Ovary (tissue), 7 donors: ENCODE measurements at regions not wholly inside any gene's neighbourhood (a gene's known extent, or its start where the extent isn't known, plus 50 kb on each side); places are given as distances from the start of the nearest gene placed in this dataset.

Source experiments
- DNase-seq, 5 donors: peaks; one replicate each; pipeline ENCODE4 v3.0.0-alpha.2; 2019 to 2020
- H3K27ac ChIP-seq, 2 donors: fragments of 200-600 bp; one replicate each; pipeline versions ENCODE4 v1.5.1 to v1.8.0; 2019 to 2022
- H3K27me3 ChIP-seq: fragments of 200-600 bp; one replicate; pipeline ENCODE4 v1.8.0; 2022
- H3K36me3 ChIP-seq: fragments of 200-600 bp; sonication (generic); one replicate; pipeline ENCODE4 v1.5.1; 2019
- H3K4me1 ChIP-seq: one replicate; pipeline ENCODE4 v1.8.1; 2013; ENCODE audit warnings: mild to moderate bottlenecking, moderate library complexity; ENCODE audit not compliant: insufficient read depth
- H3K4me3 ChIP-seq: fragments of 200-600 bp; sonication (generic); one replicate; pipeline ENCODE4 v1.5.1; 2017
- H3K9me3 ChIP-seq, 2 donors: fragments of 200-600 bp in 1 of 2; sonication (generic) in 1 of 2; one replicate each; pipeline versions ENCODE4 v1.5.1 to v1.8.1; 2013 to 2019; ENCODE audit warnings: mild to moderate bottlenecking in 1 of 2, moderate library complexity in 1 of 2
- EP300 ChIP-seq: sonication (generic); formaldehyde crosslinking; IDR thresholded peaks from one replicate; pipeline ENCODE4 v1.6.1; 2017; ENCODE audit warnings: antibody characterized with exemption
- POLR2A ChIP-seq: fragments of 450-650 bp; IDR thresholded peaks from one replicate; pipeline ENCODE4 v1.6.1; 2017; ENCODE audit warnings: antibody characterized with exemption, mild to moderate bottlenecking, moderate library complexity
- WGBS, 3 donors: extraction: QIAGEN DNeasy Blood & Tissue Kit in 1 of 3; methylation state at CpG; one replicate each; pipeline versions ENCODE4 v1.1.5 to v1.1.7; 2013 to 2017; 5-methylcytosine and 5-hydroxymethylcytosine counted together
- intact Hi-C, 4 donors: fragments of 100-400 bp; cut with DNase I; formaldehyde crosslinking; loops; one replicate each; pipeline versions ENCODE4 v1.11.0 to v1.15.1; 2022 to 2023
- TF ChIP-seq, protein P1 (sequence below), 3 donors: fragments of 450-650 bp in 2 of 3; fragments of 200-600 bp in 1 of 3; IDR thresholded peaks; one replicate each; pipeline versions ENCODE4 v1.5.1 to v1.8.0; 2016 to 2022; ENCODE audit warnings: antibody characterized with exemption in 3 of 3, mild to moderate bottlenecking in 1 of 3
- donor health status: DM: no; HTN: no; CAD: no; lungs with moderate emphysema.
- donor health status: DM: no; HTN: no; CAD: no.
- donor health status: Bipolar disorder and iron deficiency.
- donor health status: DM: no; HTN: no; CAD: no.
- donor health status: DM: yes; HTN: yes; CAD: no.

DNA sequence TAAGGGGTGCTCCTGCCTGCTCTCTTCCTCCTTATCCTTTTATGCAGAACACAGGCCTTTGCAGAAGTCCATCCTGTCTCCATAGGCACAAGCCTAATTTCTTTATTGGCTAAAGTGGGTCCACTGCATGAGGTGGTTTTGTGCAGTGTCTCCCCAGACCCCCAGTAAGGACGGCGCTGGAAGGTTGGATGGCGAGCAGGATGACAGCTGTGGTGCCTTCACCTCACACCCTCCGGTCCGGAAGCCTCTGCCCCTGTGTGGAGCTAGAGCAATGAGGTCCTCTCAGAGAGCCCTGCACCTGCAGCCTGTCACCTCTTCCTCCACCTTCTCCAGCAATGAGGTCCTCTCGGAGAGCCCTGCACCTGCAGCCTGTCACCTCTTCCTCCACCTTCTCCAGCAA is 393.7 kb upstream of the IRX1 start:
- WGBS, 3 donors: 91 to 94% (median 92%) methylated on average over 6 of the region's 6 CpGs
- TF ChIP-seq, protein P1, sequence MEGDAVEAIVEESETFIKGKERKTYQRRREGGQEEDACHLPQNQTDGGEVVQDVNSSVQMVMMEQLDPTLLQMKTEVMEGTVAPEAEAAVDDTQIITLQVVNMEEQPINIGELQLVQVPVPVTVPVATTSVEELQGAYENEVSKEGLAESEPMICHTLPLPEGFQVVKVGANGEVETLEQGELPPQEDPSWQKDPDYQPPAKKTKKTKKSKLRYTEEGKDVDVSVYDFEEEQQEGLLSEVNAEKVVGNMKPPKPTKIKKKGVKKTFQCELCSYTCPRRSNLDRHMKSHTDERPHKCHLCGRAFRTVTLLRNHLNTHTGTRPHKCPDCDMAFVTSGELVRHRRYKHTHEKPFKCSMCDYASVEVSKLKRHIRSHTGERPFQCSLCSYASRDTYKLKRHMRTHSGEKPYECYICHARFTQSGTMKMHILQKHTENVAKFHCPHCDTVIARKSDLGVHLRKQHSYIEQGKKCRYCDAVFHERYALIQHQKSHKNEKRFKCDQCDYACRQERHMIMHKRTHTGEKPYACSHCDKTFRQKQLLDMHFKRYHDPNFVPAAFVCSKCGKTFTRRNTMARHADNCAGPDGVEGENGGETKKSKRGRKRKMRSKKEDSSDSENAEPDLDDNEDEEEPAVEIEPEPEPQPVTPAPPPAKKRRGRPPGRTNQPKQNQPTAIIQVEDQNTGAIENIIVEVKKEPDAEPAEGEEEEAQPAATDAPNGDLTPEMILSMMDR (IDR thresholded peaks at IDR 0.05): no peak
- TF ChIP-seq EP300 (no peak), POLR2A (no peak)
- intact Hi-C loops: no loop called here

DNA sequence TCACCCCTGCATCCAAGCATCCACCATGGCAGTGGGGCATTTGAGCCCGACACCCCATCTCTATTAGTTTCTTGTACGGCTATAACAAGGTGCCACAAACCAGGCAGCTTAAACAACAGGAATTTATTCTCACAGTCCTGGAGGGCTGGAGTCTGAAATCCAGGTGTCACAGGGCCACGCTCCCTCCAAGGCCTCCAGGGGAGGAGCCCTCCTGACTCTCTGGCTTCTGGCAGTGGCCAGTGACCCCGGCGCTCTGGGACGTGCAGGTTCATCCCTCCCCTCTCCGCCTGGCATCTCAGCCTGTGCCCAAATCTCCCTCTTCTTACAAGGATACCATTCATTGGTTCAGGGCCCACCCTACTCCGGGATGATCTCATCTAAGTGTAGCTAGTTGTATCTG is 394.5 kb upstream of the IRX1 start:
- Histone ChIP-seq H3K4me1 (no peaks in the 10 kb centered on the region), H3K27me3 (no peaks in the 10 kb centered on the region), H3K27ac (no peak overlapping the region), H3K9me3 (no peaks in the 10 kb centered on the region), H3K36me3 (no peaks in the 10 kb centered on the region), H3K4me3 (no peak overlapping the region)
- no peak for TF ChIP-seq EP300
- TF ChIP-seq, protein P1 (IDR thresholded peaks at IDR 0.05): no peak
- no peak for TF ChIP-seq POLR2A
- intact Hi-C loops: no loop called here
- DNase-seq: no peak
- 82 to 84% (median 84%) methylated on average over 8 of the region's 8 CpGs for WGBS, 3 donors

More for the DNA sequence above, 393.7 kb upstream of the IRX1 start:
- Histone ChIP-seq H3K4me1 (no peaks in the 10 kb centered on the region), H3K27ac (no peak overlapping the region), H3K9me3 (no peaks in the 10 kb centered on the region), H3K36me3 (no peaks in the 10 kb centered on the region), H3K4me3 (no peak overlapping the region), H3K27me3 (no peaks in the 10 kb centered on the region)
- no peak for DNase-seq

- Histone ChIP-seq H3K9me3 (no peaks in the 10 kb centered on the region), H3K36me3 (no peaks in the 10 kb centered on the region), H3K27ac (no peak overlapping the region), H3K4me1 (no peaks in the 10 kb centered on the region), H3K27me3 (no peaks in the 10 kb centered on the region), H3K4me3 (no peak overlapping the region)
- TF ChIP-seq, protein P1 (IDR thresholded peaks at IDR 0.05): no peak
- TF ChIP-seq POLR2A (no peak), EP300 (no peak)
- DNase-seq: no peak
- 22 to 32% (median 30%) methylated on average over 15 of the region's 15 CpGs for WGBS, 3 donors
- intact Hi-C loops: no loop called here
Observed at GRCh38 chr5:3199962-3200755, 395.5 kb upstream of the IRX1 start.

DNA sequence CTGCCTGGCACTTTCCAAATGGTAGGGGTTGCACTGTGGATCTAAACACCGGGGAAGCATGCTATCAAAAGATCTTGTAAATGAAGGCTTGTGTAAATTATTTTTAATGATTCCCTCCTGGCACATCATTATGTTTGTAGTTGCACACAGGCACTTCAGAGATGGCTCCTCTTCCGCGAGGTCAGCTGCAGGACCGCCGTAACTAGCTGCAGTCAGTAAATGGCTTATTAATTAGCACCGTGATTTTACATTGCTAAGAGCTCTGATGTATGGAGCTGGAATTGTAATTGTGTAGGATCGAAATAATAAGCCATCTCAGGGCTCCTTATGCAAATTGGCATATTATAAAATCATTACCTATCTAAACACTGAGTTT is 397.6 kb upstream of the IRX1 start:
- DNase-seq: no peak
- H3K9me3 ChIP-seq: no peaks in the 10 kb centered on the region
- H3K4me1 ChIP-seq: no peaks in the 10 kb centered on the region
- H3K36me3 ChIP-seq: no peaks in the 10 kb centered on the region
- no peak overlapping the region for H3K27ac ChIP-seq
- TF ChIP-seq, protein P1 (IDR thresholded peaks at IDR 0.05): no peak
- no peak for TF ChIP-seq POLR2A
- no peak overlapping the region for H3K4me3 ChIP-seq
- 10 to 16% (median 12%) methylated on average over 7 of the region's 7 CpGs for WGBS, 3 donors
- no peaks in the 10 kb centered on the region for H3K27me3 ChIP-seq
- intact Hi-C loops: no loop called here
